Smooth muscle cell (in vitro differentiated cells): ENCODE measurements at regions not wholly inside any gene's neighbourhood (a gene's known extent, or its start where the extent isn't known, plus 50 kb on each side); places are given as distances from the start of the nearest gene placed in this dataset.

Source experiments
- DNase-seq: peaks from one replicate; lab custom pipeline; 2025; ENCODE audit not compliant: unreplicated experiment; lab: John Stamatoyannopoulos, UW
- H2AFZ ChIP-seq: fragments of 200-600 bp; sonication (generic); 2 replicates; pipeline ENCODE4 v1.6.0; 2016; ENCODE audit warnings: antibody characterized with exemption, low read depth, mild to moderate bottlenecking
- H3F3A ChIP-seq: fragments of 200-600 bp; sonication (generic); 2 replicates; pipeline ENCODE4 v1.6.0; 2017; ENCODE audit warnings: antibody characterized with exemption, low read depth
- H3K27ac ChIP-seq: fragments of 200-600 bp; sonication (generic); 2 replicates; pipeline ENCODE4 v1.5.1; 2016; ENCODE audit warnings: low read depth, mild to moderate bottlenecking
- H3K27me3 ChIP-seq: fragments of 200-600 bp; sonication (generic); 2 replicates; pipeline ENCODE4 v1.6.1; 2016; ENCODE audit warnings: low read depth, mild to moderate bottlenecking
- H3K36me3 ChIP-seq: fragments of 200-600 bp; sonication (generic); 2 replicates; pipeline ENCODE4 v1.5.1; 2016; ENCODE audit warnings: low read depth
- H3K4me1 ChIP-seq: fragments of 200-600 bp; sonication (generic); 2 replicates; pipeline ENCODE4 v1.5.1; 2016; ENCODE audit warnings: low read depth
- H3K4me2 ChIP-seq: fragments of 200-600 bp; sonication (generic); 2 replicates; pipeline ENCODE4 v1.6.0; 2016; ENCODE audit warnings: mild to moderate bottlenecking
- H3K4me3 ChIP-seq: fragments of 200-600 bp; sonication (generic); 2 replicates; pipeline ENCODE4 v1.5.1; 2016; ENCODE audit warnings: mild to moderate bottlenecking
- H3K79me2 ChIP-seq: fragments of 200-600 bp; sonication (generic); 2 replicates; pipeline ENCODE4 v1.6.0; 2016; ENCODE audit warnings: low read depth, mild to moderate bottlenecking
- H3K9ac ChIP-seq: fragments of 200-600 bp; sonication (generic); 2 replicates; pipeline ENCODE4 v1.6.0; 2016; ENCODE audit warnings: low read depth
- H3K9me3 ChIP-seq: fragments of 200-600 bp; sonication (generic); replicated peaks from 2 replicates; pipeline ENCODE4 v1.5.1; 2016; ENCODE audit warnings: low read depth
- H4K20me1 ChIP-seq: fragments of 200-600 bp; sonication (generic); 2 replicates; pipeline ENCODE4 v1.6.0; 2016; ENCODE audit warnings: low read depth
- WGBS: methylation state at CpG from one replicate; pipeline ENCODE4 v1.1.7; 2016; ENCODE audit warnings: low lambda C conversion rate; 5-methylcytosine and 5-hydroxymethylcytosine counted together
- TF ChIP-seq, protein P1 (sequence below): fragments of 200-600 bp; sonication (generic); IDR thresholded peaks from 2 replicates; pipeline ENCODE4 v1.5.1; 2017; ENCODE audit warnings: borderline replicate concordance, mild to moderate bottlenecking, antibody characterized with exemption; ENCODE audit not compliant: insufficient read depth, poor library complexity, severe bottlenecking

DNA sequence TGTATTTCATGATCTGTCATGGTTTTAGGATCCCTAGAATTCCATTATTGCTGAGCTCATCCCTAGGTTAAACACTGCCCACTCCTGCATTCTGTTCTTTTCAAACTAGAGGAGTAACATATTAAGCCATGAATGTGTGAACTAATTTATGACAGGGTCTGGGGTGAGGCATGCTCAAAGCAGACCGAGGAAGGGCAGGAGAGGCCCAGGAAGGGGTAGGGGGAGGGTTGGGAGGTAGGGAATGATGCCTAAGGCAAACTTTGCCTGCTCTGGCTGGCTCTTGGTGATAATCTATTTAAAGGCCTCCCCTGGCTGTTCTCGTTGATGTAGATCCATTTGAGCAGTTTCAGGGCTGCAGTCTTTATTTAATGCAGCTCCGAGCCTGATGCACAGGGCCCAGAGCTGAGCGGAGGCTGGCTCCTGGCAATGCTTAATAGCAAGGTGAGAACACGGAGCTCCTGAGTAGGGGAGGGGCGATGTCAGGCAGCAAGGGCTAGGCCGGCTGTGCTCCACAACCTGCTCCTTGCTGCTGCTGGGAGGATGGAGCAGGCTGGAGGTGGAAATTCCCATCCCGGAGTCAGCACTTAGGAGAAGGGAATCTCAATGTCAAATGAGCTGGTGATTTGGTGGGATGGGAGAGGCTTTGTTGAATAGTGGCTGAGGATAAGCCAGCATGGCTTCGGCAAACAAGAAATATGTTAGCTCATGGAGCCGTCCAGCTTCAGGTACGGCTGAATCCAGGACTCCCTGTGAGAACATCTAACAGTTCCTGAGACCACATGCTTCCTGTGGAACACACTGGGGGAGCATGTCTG, 73.2 kb upstream of the UNC5A start:
- no peak overlapping the region for H2AFZ ChIP-seq
- H3K27me3 ChIP-seq, result peaks cover 28% of the 10 kb centered on the region
- DNase-seq, result no peak
- H4K20me1 ChIP-seq, result no peaks in the 10 kb centered on the region
- no peak overlapping the region for H3K27ac ChIP-seq
- WGBS, result 59% methylated on average over 11 of the region's 11 CpGs
- peaks cover 10% of the 10 kb centered on the region for H3K4me1 ChIP-seq
- H3K79me2 ChIP-seq, result no peaks in the 10 kb centered on the region
- H3K9ac ChIP-seq, result no peak overlapping the region
- no peaks in the 10 kb centered on the region for H3F3A ChIP-seq
- H3K9me3 ChIP-seq, result no peaks in the 10 kb centered on the region
- no peaks in the 10 kb centered on the region for H3K36me3 ChIP-seq
- H3K4me3 ChIP-seq, result no peak overlapping the region
- TF ChIP-seq, protein P1, sequence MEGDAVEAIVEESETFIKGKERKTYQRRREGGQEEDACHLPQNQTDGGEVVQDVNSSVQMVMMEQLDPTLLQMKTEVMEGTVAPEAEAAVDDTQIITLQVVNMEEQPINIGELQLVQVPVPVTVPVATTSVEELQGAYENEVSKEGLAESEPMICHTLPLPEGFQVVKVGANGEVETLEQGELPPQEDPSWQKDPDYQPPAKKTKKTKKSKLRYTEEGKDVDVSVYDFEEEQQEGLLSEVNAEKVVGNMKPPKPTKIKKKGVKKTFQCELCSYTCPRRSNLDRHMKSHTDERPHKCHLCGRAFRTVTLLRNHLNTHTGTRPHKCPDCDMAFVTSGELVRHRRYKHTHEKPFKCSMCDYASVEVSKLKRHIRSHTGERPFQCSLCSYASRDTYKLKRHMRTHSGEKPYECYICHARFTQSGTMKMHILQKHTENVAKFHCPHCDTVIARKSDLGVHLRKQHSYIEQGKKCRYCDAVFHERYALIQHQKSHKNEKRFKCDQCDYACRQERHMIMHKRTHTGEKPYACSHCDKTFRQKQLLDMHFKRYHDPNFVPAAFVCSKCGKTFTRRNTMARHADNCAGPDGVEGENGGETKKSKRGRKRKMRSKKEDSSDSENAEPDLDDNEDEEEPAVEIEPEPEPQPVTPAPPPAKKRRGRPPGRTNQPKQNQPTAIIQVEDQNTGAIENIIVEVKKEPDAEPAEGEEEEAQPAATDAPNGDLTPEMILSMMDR, result no peak
- no peak overlapping the region for H3K4me2 ChIP-seq

DNA sequence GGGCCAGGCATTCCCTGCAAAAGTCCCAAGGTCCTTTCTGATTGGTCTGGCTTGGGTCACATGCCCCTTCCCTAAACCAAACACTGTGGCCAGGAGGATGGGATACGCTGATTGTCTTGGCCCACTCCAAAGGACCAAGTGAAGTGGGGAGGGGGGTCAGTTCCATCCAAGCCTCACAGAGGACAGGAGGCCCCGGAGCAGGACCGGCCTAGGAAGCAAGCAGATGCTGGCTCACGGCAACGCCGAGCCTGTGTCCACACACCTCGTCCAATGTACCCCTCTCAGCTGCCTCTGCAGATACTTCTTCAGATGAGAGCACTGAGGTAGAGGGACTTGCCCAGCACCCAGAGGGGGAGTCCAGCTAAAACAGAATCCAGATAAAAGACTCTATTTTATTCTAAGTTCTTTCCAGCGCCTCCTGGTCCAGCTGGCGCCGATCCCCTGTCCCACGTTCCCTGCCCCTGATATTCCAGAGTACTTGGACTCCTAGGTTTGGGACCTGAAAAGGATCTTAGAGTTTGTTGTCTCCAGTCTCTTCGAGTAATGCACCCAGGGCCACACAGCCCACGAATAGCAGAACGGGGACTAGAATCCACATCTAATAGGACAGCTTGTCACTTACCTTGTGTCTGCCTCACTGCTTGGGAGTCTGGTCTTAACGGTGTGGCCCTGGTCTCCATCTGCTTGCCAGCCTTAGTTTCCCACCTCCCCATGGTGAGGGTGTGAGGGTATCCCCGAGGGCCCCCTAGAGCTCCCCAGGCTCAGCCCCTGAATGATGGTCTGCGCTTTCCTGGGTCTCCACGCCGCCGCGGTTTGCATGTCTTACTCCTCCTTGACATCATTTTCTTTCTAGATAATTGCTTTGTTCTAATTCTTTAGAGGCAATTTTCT, 72.4 kb upstream of the UNC5A start:
- no peaks in the 10 kb centered on the region for H4K20me1 ChIP-seq
- H3K79me2 ChIP-seq, result no peaks in the 10 kb centered on the region
- H3K27me3 ChIP-seq, result peaks cover 37% of the 10 kb centered on the region
- H3K9me3 ChIP-seq, result no peaks in the 10 kb centered on the region
- TF ChIP-seq, protein P1, result no peak
- peaks cover 12% of the 10 kb centered on the region for H3K4me1 ChIP-seq
- H3K4me3 ChIP-seq, result no peak overlapping the region
- DNase-seq, result no peak
- H3F3A ChIP-seq, result no peaks in the 10 kb centered on the region
- no peak overlapping the region for H3K9ac ChIP-seq
- no peaks in the 10 kb centered on the region for H3K36me3 ChIP-seq
- H3K4me2 ChIP-seq, result no peak overlapping the region
- 90% methylated on average over 21 of the region's 21 CpGs for WGBS
- H3K27ac ChIP-seq, result no peak overlapping the region
- H2AFZ ChIP-seq, result no peak overlapping the region

DNA sequence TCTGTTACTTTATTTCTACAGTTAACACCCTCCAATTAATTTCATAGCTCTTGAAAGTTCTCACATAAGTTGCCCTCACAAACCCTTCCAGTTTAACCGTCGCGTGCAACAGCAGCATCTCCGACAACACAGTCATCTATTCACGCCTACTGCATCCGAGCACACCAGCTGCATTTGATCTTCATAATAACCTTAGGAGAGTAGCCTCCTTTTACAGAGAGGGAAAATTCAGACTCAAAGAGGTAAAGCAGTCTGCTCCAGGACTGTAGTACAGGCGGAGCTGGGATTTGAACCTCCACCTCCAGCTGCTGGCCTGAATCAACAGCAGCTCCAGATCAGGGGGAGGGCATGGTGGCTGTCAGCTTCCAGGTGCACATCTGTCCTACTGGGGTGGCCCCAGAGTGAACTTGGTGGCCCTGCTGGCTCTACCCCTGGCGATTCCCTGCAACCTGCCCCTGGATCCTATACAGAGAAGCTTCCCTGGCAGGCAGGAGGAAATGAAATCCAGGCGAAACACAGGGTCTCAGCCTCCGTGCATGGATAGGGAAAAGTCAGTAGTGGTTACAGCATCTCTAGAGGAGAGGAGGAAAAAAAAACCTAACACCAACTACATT, 71.6 kb upstream of the UNC5A start:
- 94% methylated on average over 10 of the region's 10 CpGs for WGBS
- Histone ChIP-seq H3K27me3 (peaks cover 44% of the 10 kb centered on the region), H3K4me1 (peaks cover 19% of the 10 kb centered on the region), H3K9ac (no peak overlapping the region), H3K27ac (no peak overlapping the region), H3K4me2 (no peak overlapping the region), H2AFZ (no peak overlapping the region), H3K9me3 (no peaks in the 10 kb centered on the region), H4K20me1 (no peaks in the 10 kb centered on the region), H3F3A (no peaks in the 10 kb centered on the region), H3K79me2 (no peaks in the 10 kb centered on the region), H3K36me3 (no peaks in the 10 kb centered on the region), H3K4me3 (no peak overlapping the region)
- TF ChIP-seq, protein P1, result no peak
- DNase-seq, result no peak
